ENCODE measurements at regions not wholly inside any gene's neighbourhood (a gene's known extent, or its start where the extent isn't known, plus 50 kb on each side); places are given as distances from the start of the nearest gene placed in this dataset.

- Histone ChIP-seq H3K27ac (ENCODE audit: extremely low read length, insufficient read depth, low read length) (no peak overlapping the region), H3K4me2 (ENCODE audit: low read depth, low read length) (no peak overlapping the region), H3K36me3 (replicated peaks in 1 of 2; ENCODE audit: control insufficient read depth in 1 of 2, insufficient read depth in 2 of 2, low read length in 2 of 2) (no peaks in the 10 kb centered on the region), H3K79me2 (ENCODE audit: insufficient read depth, low read length) (no peaks in the 10 kb centered on the region), H2AFZ (ENCODE audit: low read length) (no peak overlapping the region), H3K9me3 (ENCODE audit: low read length) (no peaks in the 10 kb centered on the region), H3K27me3 (ENCODE audit: control insufficient read depth in 1 of 2, insufficient read depth in 2 of 2, low read length in 2 of 2) (peaks cover 3 to 37% of the 10 kb centered on the region in 2 experiments; a peak in 2 of 5 replicates), H3K4me1 (ENCODE audit: insufficient read depth, low read length) (no peaks in the 10 kb centered on the region), H3K9ac (ENCODE audit: insufficient read depth, low read depth, low read length) (no peak overlapping the region), H4K20me1 (ENCODE audit: insufficient read depth, low read length) (no peaks in the 10 kb centered on the region), H3K4me3 (replicated peaks in 1 of 3; ENCODE audit: insufficient read depth in 1 of 3, low read depth in 2 of 3, low read length in 3 of 3) (no peak overlapping the region)
- no TSS peak for BruUV-seq (replicated peaks)
- FAIRE-seq (no peak), ATAC-seq (no peak), DNase-seq (ENCODE audit: low spot score) (no peak)
- TF ChIP-seq, protein P1, sequence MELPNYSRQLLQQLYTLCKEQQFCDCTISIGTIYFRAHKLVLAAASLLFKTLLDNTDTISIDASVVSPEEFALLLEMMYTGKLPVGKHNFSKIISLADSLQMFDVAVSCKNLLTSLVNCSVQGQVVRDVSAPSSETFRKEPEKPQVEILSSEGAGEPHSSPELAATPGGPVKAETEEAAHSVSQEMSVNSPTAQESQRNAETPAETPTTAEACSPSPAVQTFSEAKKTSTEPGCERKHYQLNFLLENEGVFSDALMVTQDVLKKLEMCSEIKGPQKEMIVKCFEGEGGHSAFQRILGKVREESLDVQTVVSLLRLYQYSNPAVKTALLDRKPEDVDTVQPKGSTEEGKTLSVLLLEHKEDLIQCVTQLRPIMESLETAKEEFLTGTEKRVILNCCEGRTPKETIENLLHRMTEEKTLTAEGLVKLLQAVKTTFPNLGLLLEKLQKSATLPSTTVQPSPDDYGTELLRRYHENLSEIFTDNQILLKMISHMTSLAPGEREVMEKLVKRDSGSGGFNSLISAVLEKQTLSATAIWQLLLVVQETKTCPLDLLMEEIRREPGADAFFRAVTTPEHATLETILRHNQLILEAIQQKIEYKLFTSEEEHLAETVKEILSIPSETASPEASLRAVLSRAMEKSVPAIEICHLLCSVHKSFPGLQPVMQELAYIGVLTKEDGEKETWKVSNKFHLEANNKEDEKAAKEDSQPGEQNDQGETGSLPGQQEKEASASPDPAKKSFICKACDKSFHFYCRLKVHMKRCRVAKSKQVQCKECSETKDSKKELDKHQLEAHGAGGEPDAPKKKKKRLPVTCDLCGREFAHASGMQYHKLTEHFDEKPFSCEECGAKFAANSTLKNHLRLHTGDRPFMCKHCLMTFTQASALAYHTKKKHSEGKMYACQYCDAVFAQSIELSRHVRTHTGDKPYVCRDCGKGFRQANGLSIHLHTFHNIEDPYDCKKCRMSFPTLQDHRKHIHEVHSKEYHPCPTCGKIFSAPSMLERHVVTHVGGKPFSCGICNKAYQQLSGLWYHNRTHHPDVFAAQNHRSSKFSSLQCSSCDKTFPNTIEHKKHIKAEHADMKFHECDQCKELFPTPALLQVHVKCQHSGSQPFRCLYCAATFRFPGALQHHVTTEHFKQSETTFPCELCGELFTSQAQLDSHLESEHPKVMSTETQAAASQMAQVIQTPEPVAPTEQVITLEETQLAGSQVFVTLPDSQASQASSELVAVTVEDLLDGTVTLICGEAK (IDR thresholded peaks at IDR 0.05): peak; percentile 69
- TF ChIP-seq, protein P1 (CRISPR knock-in tag; IDR thresholded peaks at IDR 0.05): no peak
- no peak for TF ChIP-seq TCF7 (IDR thresholded peaks at IDR 0.05; ENCODE audit: low read depth)
- TF ChIP-seq, protein P2, sequence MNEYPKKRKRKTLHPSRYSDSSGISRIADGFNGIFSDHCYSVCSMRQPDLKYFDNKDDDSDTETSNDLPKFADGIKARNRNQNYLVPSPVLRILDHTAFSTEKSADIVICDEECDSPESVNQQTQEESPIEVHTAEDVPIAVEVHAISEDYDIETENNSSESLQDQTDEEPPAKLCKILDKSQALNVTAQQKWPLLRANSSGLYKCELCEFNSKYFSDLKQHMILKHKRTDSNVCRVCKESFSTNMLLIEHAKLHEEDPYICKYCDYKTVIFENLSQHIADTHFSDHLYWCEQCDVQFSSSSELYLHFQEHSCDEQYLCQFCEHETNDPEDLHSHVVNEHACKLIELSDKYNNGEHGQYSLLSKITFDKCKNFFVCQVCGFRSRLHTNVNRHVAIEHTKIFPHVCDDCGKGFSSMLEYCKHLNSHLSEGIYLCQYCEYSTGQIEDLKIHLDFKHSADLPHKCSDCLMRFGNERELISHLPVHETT (CRISPR knock-in tag; conservative IDR thresholded peaks at IDR 0.05): no peak
- no peak for TF ChIP-seq SIX4 (CRISPR knock-in tag; IDR thresholded peaks at IDR 0.05)
- TF ChIP-seq MAFK (conservative IDR thresholded peaks at IDR 0.05 in 1 of 2, IDR thresholded peaks at IDR 0.05 in 1 of 2; ENCODE audit: low read length in 2 of 2): peak; percentile 48 to 59; a peak in 3 of 4 replicates
- WGBS (ENCODE audit: low lambda C conversion rate): 32% methylated on average over 14 of the region's 14 CpGs
- POLR2A ChIA-PET: no interaction called here
- intact Hi-C loops (cut with micrococcal nuclease; ENCODE audit: unreplicated experiment): no loop called here
- CTCF ChIA-PET (ENCODE audit: low intra/inter-chr PET ratio, low total read pairs): no interaction called here
- in situ Hi-C loops (cut with HindIII; ENCODE audit: extremely low pct_ligation_motif_present, low pct_unique_long_range_greater_than_20kb): no loop called here
These were observed 255.6 kb downstream of the PREX1 start for GRCh38 chr20:48571949-48572847.
